ENCODE measurements at regions not wholly inside any gene's neighbourhood (a gene's known extent, or its start where the extent isn't known, plus 50 kb on each side); places are given as distances from the start of the nearest gene placed in this dataset.
"Not testable (repeated sequence)": the region's sequence is repeated elsewhere in the genome, so short reads cannot be mapped to it uniquely, and the experiment has no call there.

- not testable (repeated sequence) for TF ChIP-seq EP300, CTCF, POLR2A (IDR thresholded peaks at IDR 0.05)
These were observed 639.6 kb downstream of the TP53TG3F start for GRCh38 chr16:34099028-34099427.
